H1 (cell line): ENCODE measurements at regions not wholly inside any gene's neighbourhood (a gene's known extent, or its start where the extent isn't known, plus 50 kb on each side); places are given as distances from the start of the nearest gene placed in this dataset.

ENCODE experiments used
- CTCF ChIA-PET: fragments of 300-600 bp; sonication (Branson Sonifier 250); formaldehyde crosslinking; loops from one replicate; lab custom pipeline; 2021; ENCODE audit not compliant: partially characterized antibody; lab: Charles Lee
- POLR2A ChIA-PET: fragments of 300-600 bp; sonication (Branson Sonifier 250); formaldehyde crosslinking; loops from one replicate; lab custom pipeline; 2021; ENCODE audit warnings: inconsistent platforms; ENCODE audit not compliant: partially characterized antibody; lab: Charles Lee
- DNase-seq, 2 experiments: peaks; one replicate each; pipeline versions ENCODE4 v3.0.0 to v3.0.0-alpha.2; 2010 to 2022; ENCODE audit warnings: low spot score in 2 of 2, low read depth in 1 of 2, mixed read lengths in 1 of 2
- FAIRE-seq: peaks from 2 replicates; lab custom pipeline; 2011; peaks lifted over from hg19 to GRCh38; lab: Jason Lieb, UNC
- H2AFZ ChIP-seq: 2 replicates; pipeline ENCODE4 v1.8.1; 2012; ENCODE audit warnings: low read length, inconsistent platforms
- H2AK5ac ChIP-seq: 2 replicates; pipeline ENCODE4 v1.6.1; 2013; ENCODE audit warnings: low read depth, low read length
- H2BK120ac ChIP-seq: replicated peaks from 2 replicates; pipeline ENCODE3; 2013; ENCODE audit warnings: low read depth, low read length, inconsistent platforms
- H2BK12ac ChIP-seq: 2 replicates; pipeline ENCODE4 v1.6.1; 2013; ENCODE audit warnings: low read depth, low read length
- H2BK15ac ChIP-seq: 2 replicates; pipeline ENCODE4 v1.6.1; 2013; ENCODE audit warnings: low read length
- H2BK20ac ChIP-seq: 2 replicates; pipeline ENCODE4 v1.6.1; 2013; ENCODE audit warnings: low read length
- H2BK5ac ChIP-seq: 2 replicates; pipeline ENCODE4 v1.6.1; 2013; ENCODE audit warnings: low read depth, low read length
- H3K14ac ChIP-seq: 2 replicates; pipeline ENCODE4 v1.6.1; 2013; ENCODE audit warnings: inconsistent platforms; ENCODE audit not compliant: insufficient read length
- H3K18ac ChIP-seq: 2 replicates; pipeline ENCODE4 v1.6.1; 2013; ENCODE audit warnings: low read length; ENCODE audit errors: extremely low read depth
- H3K23ac ChIP-seq: 2 replicates; pipeline ENCODE4 v1.6.1; 2013; ENCODE audit warnings: inconsistent platforms; ENCODE audit not compliant: insufficient read length
- H3K23me2 ChIP-seq: 2 replicates; pipeline ENCODE4 v1.6.1; 2013; ENCODE audit warnings: low read depth, low read length
- H3K27ac ChIP-seq: 2 replicates; pipeline ENCODE4 v1.6.1; 2011; ENCODE audit warnings: low read depth, low read length, inconsistent platforms
- H3K27me3 ChIP-seq, 4 experiments: replicated peaks in 1 of 4; 1 replicate in 1 of 4; 2 replicates in 3 of 4; pipeline versions ENCODE4 v1.6.1 to v1.8.1; 2011 to 2013; ENCODE audit warnings: low read length in 3 of 4, mild to moderate bottlenecking in 3 of 4, inconsistent platforms in 2 of 4, mixed read lengths in 2 of 4, moderate library complexity in 1 of 4; ENCODE audit not compliant: control insufficient read depth in 3 of 4, insufficient read depth in 3 of 4; ENCODE audit errors: extremely low read depth in 1 of 4
- H3K36me3 ChIP-seq, 4 experiments: 2 replicates each; pipeline versions ENCODE4 v1.6.1 to v1.8.1; 2011 to 2013; ENCODE audit warnings: mild to moderate bottlenecking in 4 of 4, low read length in 3 of 4, moderate library complexity in 2 of 4, control low read depth in 1 of 4, inconsistent platforms in 1 of 4; ENCODE audit not compliant: insufficient read depth in 4 of 4, control insufficient read depth in 2 of 4
- H3K4ac ChIP-seq: replicated peaks from 2 replicates; pipeline ENCODE3; 2013; ENCODE audit warnings: low read length, low read depth, mixed read lengths, inconsistent platforms; ENCODE audit not compliant: insufficient read length
- H3K4me1 ChIP-seq, 4 experiments: replicated peaks in 1 of 4; 1 replicate in 1 of 4; 2 replicates in 3 of 4; pipeline versions ENCODE4 v1.6.1 to v1.8.1; 2011 to 2013; ENCODE audit warnings: low read length in 3 of 4, inconsistent platforms in 2 of 4, mixed read lengths in 1 of 4; ENCODE audit not compliant: insufficient read depth in 4 of 4, control insufficient read depth in 3 of 4
- H3K4me2 ChIP-seq, 2 experiments: 2 replicates each; pipeline versions ENCODE4 v1.6.1 to v1.8.1; 2011 to 2013; ENCODE audit warnings: low read depth in 2 of 2, low read length in 2 of 2, control low read depth in 1 of 2, inconsistent platforms in 1 of 2, mild to moderate bottlenecking in 1 of 2; ENCODE audit not compliant: insufficient read depth in 1 of 2
- H3K4me3 ChIP-seq, 4 experiments: fragments of 200-600, 300-600 bp in 1 of 4; sonication (generic), shearing (Covaris generic), sonication (Bioruptor Twin) in 1 of 4; 2 replicates each; pipeline versions ENCODE4 v1.5.1 to v1.8.1; 2011 to 2016; ENCODE audit warnings: low read length in 4 of 4, low read depth in 3 of 4, control low read depth in 2 of 4, inconsistent platforms in 2 of 4, mild to moderate bottlenecking in 2 of 4, mixed read lengths in 1 of 4, moderate library complexity in 1 of 4; ENCODE audit not compliant: insufficient read depth in 2 of 4; ENCODE audit errors: extremely low read depth in 1 of 4
- H3K56ac ChIP-seq: replicated peaks from 2 replicates; pipeline ENCODE3; 2013; ENCODE audit warnings: low read depth, mild to moderate bottlenecking, mixed read lengths, low read length, inconsistent platforms; ENCODE audit not compliant: insufficient read length
- H3K79me1 ChIP-seq: 2 replicates; pipeline ENCODE4 v1.6.1; 2013; ENCODE audit warnings: low read depth, low read length, control low read depth
- H3K79me2 ChIP-seq, 2 experiments: 2 replicates each; pipeline versions ENCODE4 v1.6.1 to v1.8.1; 2012 to 2013; ENCODE audit warnings: low read length in 2 of 2, mild to moderate bottlenecking in 2 of 2, inconsistent platforms in 1 of 2; ENCODE audit not compliant: insufficient read depth in 2 of 2, control insufficient read depth in 1 of 2
- H3K9ac ChIP-seq, 4 experiments: replicated peaks in 1 of 4; 1 replicate in 1 of 4; 2 replicates in 3 of 4; pipeline versions ENCODE4 v1.6.1 to v1.8.1; 2011 to 2013; ENCODE audit warnings: low read depth in 3 of 4, low read length in 3 of 4, control low read depth in 2 of 4, mild to moderate bottlenecking in 2 of 4, moderate library complexity in 2 of 4, inconsistent platforms in 1 of 4; ENCODE audit errors: extremely low read depth in 1 of 4
- H3K9me3 ChIP-seq, 2 experiments: 2 replicates each; pipeline versions ENCODE4 v1.6.1 to v1.8.1; 2012 to 2013; ENCODE audit warnings: mild to moderate bottlenecking in 2 of 2, moderate library complexity in 2 of 2, control low read depth in 1 of 2, inconsistent platforms in 1 of 2, low read depth in 1 of 2, low read length in 1 of 2, mixed read lengths in 1 of 2; ENCODE audit not compliant: insufficient read depth in 2 of 2
- H4K20me1 ChIP-seq, 2 experiments: replicated peaks in 1 of 2; 2 replicates each; pipeline versions ENCODE3 to v1.8.1; 2011 to 2013; ENCODE audit warnings: inconsistent platforms in 2 of 2, low read length in 2 of 2, mild to moderate bottlenecking in 1 of 2; ENCODE audit not compliant: insufficient read depth in 2 of 2, control insufficient read depth in 1 of 2
- H4K5ac ChIP-seq: 2 replicates; pipeline ENCODE4 v1.6.1; 2013; ENCODE audit warnings: low read length, low read depth, mixed read lengths, inconsistent platforms; ENCODE audit not compliant: insufficient read length
- H4K8ac ChIP-seq: 2 replicates; pipeline ENCODE4 v1.8.0; 2013; ENCODE audit warnings: mild to moderate bottlenecking, moderate library complexity, low read length, inconsistent platforms; ENCODE audit not compliant: insufficient read depth; ENCODE audit errors: extremely low read depth
- H4K91ac ChIP-seq: replicated peaks from 2 replicates; pipeline ENCODE3; 2013; ENCODE audit warnings: low read length, mixed read lengths, inconsistent platforms; ENCODE audit not compliant: insufficient read length
- EGR1 ChIP-seq: IDR thresholded peaks from 2 replicates; pipeline ENCODE4 v1.6.1; 2011; ENCODE audit warnings: low read depth, low read length, borderline replicate concordance
- EP300 ChIP-seq, 2 experiments: IDR thresholded peaks; 1 replicate in 1 of 2; 2 replicates in 1 of 2; pipeline ENCODE4 v1.6.1; 2011 to 2012; ENCODE audit warnings: low read depth in 2 of 2, low read length in 2 of 2, mild to moderate bottlenecking in 2 of 2, borderline replicate concordance in 1 of 2, inconsistent platforms in 1 of 2, moderate library complexity in 1 of 2
- MAX ChIP-seq: IDR thresholded peaks from 2 replicates; pipeline ENCODE4 v1.6.1; 2012; ENCODE audit warnings: inconsistent platforms
- RFX5 ChIP-seq: IDR thresholded peaks from 2 replicates; pipeline ENCODE4 v1.6.1; 2011; ENCODE audit warnings: low read depth, low read length, improper control_type of control experiment, borderline replicate concordance
- SUZ12 ChIP-seq: fragments of 200-600 bp; sonication (generic); IDR thresholded peaks from 2 replicates; pipeline ENCODE4 v1.6.1; 2012; ENCODE audit warnings: mild to moderate bottlenecking, inconsistent platforms, low read length, moderate library complexity, mixed read lengths
- TBP ChIP-seq: IDR thresholded peaks from 2 replicates; pipeline ENCODE4 v1.6.1; 2011; ENCODE audit warnings: low read depth, low read length, improper control_type of control experiment
- WGBS, 2 experiments: shearing (Covaris generic) in 1 of 2; methylation state at CpG; one replicate each; pipeline versions ENCODE4 v1.1.6 to v1.1.7; 2013 to 2015; ENCODE audit warnings: low lambda C conversion rate in 2 of 2, mixed read lengths in 2 of 2, inconsistent platforms in 1 of 2, low coverage in 1 of 2, missing lambda C conversion rate in 1 of 2; ENCODE audit not compliant: insufficient replicate concordance in 2 of 2, insufficient coverage in 1 of 2, insufficient read length in 1 of 2; ENCODE audit errors: extremely low coverage in 1 of 2, missing lambda C conversion rate in 1 of 2; 5-methylcytosine and 5-hydroxymethylcytosine counted together

- no peak overlapping the region for H2BK120ac ChIP-seq
- H3K56ac ChIP-seq = no peak overlapping the region
- H3K9ac ChIP-seq = no peak overlapping the region
- no peaks in the 10 kb centered on the region for H3K79me1 ChIP-seq
- no peak overlapping the region for H2BK15ac ChIP-seq
- 100% methylated on average over 1 of the region's 1 CpG; no CpG with 5 or more reads in 1 of the 2 experiments for WGBS, 2 experiments
- peaks cover 2% of the 10 kb centered on the region in 2 experiments; a peak in 1 of 4 replicates for H3K9me3 ChIP-seq
- FAIRE-seq (no peak), DNase-seq (no peak)
- H3K4me2 ChIP-seq = no peak overlapping the region
- H3K27me3 ChIP-seq = no peaks in the 10 kb centered on the region
- H3K14ac ChIP-seq = no peak overlapping the region
- no peak overlapping the region for H2BK5ac ChIP-seq
- H2AK5ac ChIP-seq = no peak overlapping the region
- no peaks in the 10 kb centered on the region for H4K20me1 ChIP-seq
- CTCF ChIA-PET = no interaction called here
- H3K4me1 ChIP-seq = no peaks in the 10 kb centered on the region
- TF ChIP-seq EP300 (IDR thresholded peaks at IDR 0.05; ENCODE audit: borderline replicate concordance in 1 of 2, low read depth in 2 of 2, low read length in 2 of 2) = no peak
- TF ChIP-seq TBP = no peak
- no peak for TF ChIP-seq RFX5
- no peak for TF ChIP-seq MAX
- TF ChIP-seq SUZ12 = no peak
- TF ChIP-seq EGR1 = no peak
- H2BK12ac ChIP-seq = no peak overlapping the region
- no peaks in the 10 kb centered on the region for H3K36me3 ChIP-seq
- no peak overlapping the region for H3K18ac ChIP-seq
- no peaks in the 10 kb centered on the region for H3K23me2 ChIP-seq
- H3K4ac ChIP-seq = no peak overlapping the region
- H3K27ac ChIP-seq = no peak overlapping the region
- POLR2A ChIA-PET = no interaction called here
- no peak overlapping the region for H2AFZ ChIP-seq
- no peak overlapping the region for H3K4me3 ChIP-seq
- no peak overlapping the region for H3K23ac ChIP-seq
- no peak overlapping the region for H4K8ac ChIP-seq
- no peak overlapping the region for H2BK20ac ChIP-seq
- H3K79me2 ChIP-seq = no peaks in the 10 kb centered on the region
- H4K5ac ChIP-seq = no peak overlapping the region
- H4K91ac ChIP-seq = no peak overlapping the region
These were observed 243.3 kb downstream of the GASK1B start for GRCh38 chr4:157929486-157929885.
